ENCODE measurements at regions not wholly inside any gene's neighbourhood (a gene's known extent, or its start where the extent isn't known, plus 50 kb on each side); places are given as distances from the start of the nearest gene placed in this dataset.

GRCh38 chr4:8775751-8776355 is 95.8 kb downstream of the HMX1 start:
- ATAC-seq: no peak
- Histone ChIP-seq H3K9me3 (no peaks in the 10 kb centered on the region), H3K27ac (no peak overlapping the region), H3K4me1 (no peaks in the 10 kb centered on the region), H3K36me3 (no peaks in the 10 kb centered on the region), H3K27me3 (no peaks in the 10 kb centered on the region), H3K4me3 (no peak overlapping the region)
- TF ChIP-seq, protein P1, sequence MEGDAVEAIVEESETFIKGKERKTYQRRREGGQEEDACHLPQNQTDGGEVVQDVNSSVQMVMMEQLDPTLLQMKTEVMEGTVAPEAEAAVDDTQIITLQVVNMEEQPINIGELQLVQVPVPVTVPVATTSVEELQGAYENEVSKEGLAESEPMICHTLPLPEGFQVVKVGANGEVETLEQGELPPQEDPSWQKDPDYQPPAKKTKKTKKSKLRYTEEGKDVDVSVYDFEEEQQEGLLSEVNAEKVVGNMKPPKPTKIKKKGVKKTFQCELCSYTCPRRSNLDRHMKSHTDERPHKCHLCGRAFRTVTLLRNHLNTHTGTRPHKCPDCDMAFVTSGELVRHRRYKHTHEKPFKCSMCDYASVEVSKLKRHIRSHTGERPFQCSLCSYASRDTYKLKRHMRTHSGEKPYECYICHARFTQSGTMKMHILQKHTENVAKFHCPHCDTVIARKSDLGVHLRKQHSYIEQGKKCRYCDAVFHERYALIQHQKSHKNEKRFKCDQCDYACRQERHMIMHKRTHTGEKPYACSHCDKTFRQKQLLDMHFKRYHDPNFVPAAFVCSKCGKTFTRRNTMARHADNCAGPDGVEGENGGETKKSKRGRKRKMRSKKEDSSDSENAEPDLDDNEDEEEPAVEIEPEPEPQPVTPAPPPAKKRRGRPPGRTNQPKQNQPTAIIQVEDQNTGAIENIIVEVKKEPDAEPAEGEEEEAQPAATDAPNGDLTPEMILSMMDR (IDR thresholded peaks at IDR 0.05): no peak
- no peak for FAIRE-seq
- WGBS, 2 donors: 66 to 76% methylated on average over 21 of the region's 21 CpGs
- DNase-seq: peak in 2 of 6 donors; percentile 39 to 52
- intact Hi-C loops (cut with DNase I): no loop called here

- DNase-seq (no peak), FAIRE-seq (no peak), ATAC-seq (no peak)
- Histone ChIP-seq H3K4me3 (no peak overlapping the region), H3K9me3 (no peaks in the 10 kb centered on the region), H3K27ac (no peak overlapping the region), H3K27me3 (no peaks in the 10 kb centered on the region), H3K36me3 (no peaks in the 10 kb centered on the region), H3K4me1 (no peaks in the 10 kb centered on the region)
- TF ChIP-seq, protein P1 (IDR thresholded peaks at IDR 0.05): no peak
- intact Hi-C loops (cut with DNase I): no loop called here
- 52 to 66% methylated on average over 7 of the region's 7 CpGs for WGBS, 2 donors
Measured at GRCh38 chr4:8775121-8775520, 96.5 kb downstream of the HMX1 start.

DNA sequence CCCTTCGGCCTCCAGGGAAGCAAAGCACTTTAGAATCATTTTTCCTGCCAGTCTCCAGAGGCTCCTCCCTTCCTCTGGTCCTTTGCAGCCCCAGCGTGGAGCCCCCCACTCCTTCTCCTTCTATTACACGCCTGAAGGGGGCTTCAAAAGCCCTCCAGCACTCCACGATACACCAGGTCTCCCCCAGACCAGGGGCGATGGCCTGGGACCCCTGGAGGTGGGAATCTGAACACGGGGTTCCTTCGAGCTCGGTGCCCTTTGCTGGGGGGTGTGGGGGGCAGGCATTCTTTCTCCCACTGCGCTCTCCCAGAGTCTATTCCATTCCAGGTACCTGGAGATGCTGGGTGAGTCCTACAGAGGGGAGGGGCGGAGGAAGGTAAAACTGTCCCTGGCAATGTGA is 97.6 kb downstream of the HMX1 start:
- Histone ChIP-seq H3K27me3 (no peaks in the 10 kb centered on the region), H3K4me1 (no peaks in the 10 kb centered on the region), H3K27ac (no peak overlapping the region), H3K4me3 (no peak overlapping the region), H3K9me3 (no peaks in the 10 kb centered on the region), H3K36me3 (no peaks in the 10 kb centered on the region)
- no peak for FAIRE-seq
- TF ChIP-seq, protein P1 (IDR thresholded peaks at IDR 0.05): no peak
- ATAC-seq: no peak
- intact Hi-C loops (cut with DNase I): no loop called here
- DNase-seq: peak in 2 of 6 donors; percentile 29 to 40
- WGBS, 2 donors: 53 to 66% methylated on average over 10 of the region's 10 CpGs

DNA sequence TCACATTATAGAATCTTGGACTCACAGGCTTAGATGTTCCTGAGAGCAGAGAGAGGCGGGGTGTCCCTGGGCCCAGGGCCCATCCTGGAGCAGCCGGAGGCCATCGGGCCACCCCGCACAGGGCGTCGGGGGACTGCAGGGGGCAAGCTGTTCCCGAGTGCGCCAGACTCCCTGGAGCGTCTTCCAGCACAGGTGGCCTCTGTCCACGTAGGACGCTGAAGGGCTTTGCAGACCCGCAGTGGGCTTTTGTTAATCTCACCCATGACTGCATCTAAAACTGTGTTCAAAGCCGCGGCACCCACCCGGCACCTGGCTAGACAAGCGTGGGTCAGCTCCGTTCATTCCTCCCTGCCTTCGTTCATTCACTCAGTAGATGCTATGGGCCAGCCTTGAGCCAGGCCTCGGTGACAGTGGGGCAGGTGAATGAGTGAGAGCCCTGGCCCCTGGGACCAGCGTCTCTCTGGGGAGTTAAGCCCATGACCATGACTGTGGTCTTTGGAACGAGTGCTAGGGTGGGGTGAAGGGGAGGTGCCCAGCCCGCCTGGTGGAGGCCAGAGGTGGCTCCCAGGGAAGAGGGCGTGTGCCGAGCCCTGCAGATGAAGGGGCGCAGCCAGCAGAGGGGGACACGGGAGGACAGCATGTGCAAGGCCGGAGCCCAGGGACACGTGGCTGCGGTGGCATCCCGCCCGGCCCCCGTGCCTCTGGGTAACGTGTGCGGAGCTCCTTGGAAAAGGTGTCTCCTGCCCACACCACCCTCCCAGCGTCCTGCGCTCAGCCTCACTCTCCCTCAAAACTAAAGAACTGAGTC is 98.3 kb downstream of the HMX1 start:
- WGBS, 2 donors: 60 to 76% methylated on average over 36 of the region's 36 CpGs
- intact Hi-C loops (cut with DNase I): no loop called here
- DNase-seq: peak in 2 of 6 donors; percentile 46 to 57
- no peak for ATAC-seq
- Histone ChIP-seq H3K4me3 (no peak overlapping the region), H3K4me1 (no peaks in the 10 kb centered on the region), H3K27me3 (no peaks in the 10 kb centered on the region), H3K27ac (no peak overlapping the region), H3K36me3 (no peaks in the 10 kb centered on the region), H3K9me3 (no peaks in the 10 kb centered on the region)
- TF ChIP-seq, protein P1 (IDR thresholded peaks at IDR 0.05): no peak
- no peak for FAIRE-seq
